ENCODE measurements at regions not wholly inside any gene's neighbourhood (a gene's known extent, or its start where the extent isn't known, plus 50 kb on each side); places are given as distances from the start of the nearest gene placed in this dataset.
"Not testable (repeated sequence)": the region's sequence is repeated elsewhere in the genome, so short reads cannot be mapped to it uniquely, and the experiment has no call there.

GRCh38 chr3:144864646-144865045, 893.0 kb downstream of the DIPK2A start:
- H3K27me3 Mint-ChIP-seq (ENCODE audit: low read depth), result no peaks in the 10 kb centered on the region
- H3K4me3 Mint-ChIP-seq, result no peak overlapping the region
- ATAC-seq (no peak), DNase-seq (no peak)
- no peaks in the 10 kb centered on the region for H3K36me3 Mint-ChIP-seq (ENCODE audit: insufficient read depth)
- no peaks in the 10 kb centered on the region for H3K4me1 Mint-ChIP-seq (ENCODE audit: low read depth)
- H3K9me3 Mint-ChIP-seq, result no peaks in the 10 kb centered on the region

- no peaks in the 10 kb centered on the region for H3K9me3 Mint-ChIP-seq
- ATAC-seq, result no peak
- DNase-seq, result no peak
- H3K4me1 Mint-ChIP-seq (ENCODE audit: low read depth), result no peaks in the 10 kb centered on the region
- H3K4me3 Mint-ChIP-seq, result no peak overlapping the region
- no peaks in the 10 kb centered on the region for H3K36me3 Mint-ChIP-seq (ENCODE audit: insufficient read depth)
- no peaks in the 10 kb centered on the region for H3K27me3 Mint-ChIP-seq (ENCODE audit: low read depth)
Measured at GRCh38 chr3:144865948-144866347, 894.3 kb downstream of the DIPK2A start.

- H3K9me3 Mint-ChIP-seq, result no peaks in the 10 kb centered on the region
- no peak for DNase-seq
- no peaks in the 10 kb centered on the region for H3K36me3 Mint-ChIP-seq (ENCODE audit: insufficient read depth)
- no peaks in the 10 kb centered on the region for H3K27me3 Mint-ChIP-seq (ENCODE audit: low read depth)
- no peak overlapping the region for H3K4me3 Mint-ChIP-seq
- H3K4me1 Mint-ChIP-seq (ENCODE audit: low read depth), result no peaks in the 10 kb centered on the region
- no peak for ATAC-seq
Measured at GRCh38 chr3:144866476-144866875, 894.9 kb downstream of the DIPK2A start.

GRCh38 chr3:144868506-144868905, 896.9 kb downstream of the DIPK2A start:
- Mint-ChIP-seq H3K4me1 (ENCODE audit: low read depth) (no peaks in the 10 kb centered on the region), H3K4me3 (no peak overlapping the region), H3K27me3 (ENCODE audit: low read depth) (no peaks in the 10 kb centered on the region), H3K36me3 (ENCODE audit: insufficient read depth) (no peaks in the 10 kb centered on the region), H3K9me3 (no peaks in the 10 kb centered on the region)
- ATAC-seq, result no peak
- no peak for DNase-seq

GRCh38 chr3:144873066-144873465, 901.4 kb downstream of the DIPK2A start:
- H3K27me3 Mint-ChIP-seq (ENCODE audit: low read depth), result no peaks in the 10 kb centered on the region
- H3K4me1 Mint-ChIP-seq (ENCODE audit: low read depth), result no peaks in the 10 kb centered on the region
- no peaks in the 10 kb centered on the region for H3K36me3 Mint-ChIP-seq (ENCODE audit: insufficient read depth)
- no peak for ATAC-seq
- no peak overlapping the region for H3K4me3 Mint-ChIP-seq
- no peaks in the 10 kb centered on the region for H3K9me3 Mint-ChIP-seq
- no peak for DNase-seq

GRCh38 chr3:144875211-144875610, 903.6 kb downstream of the DIPK2A start:
- Mint-ChIP-seq H3K9me3 (no peaks in the 10 kb centered on the region), H3K27me3 (ENCODE audit: low read depth) (no peaks in the 10 kb centered on the region), H3K4me3 (no peak overlapping the region), H3K36me3 (ENCODE audit: insufficient read depth) (no peaks in the 10 kb centered on the region), H3K4me1 (ENCODE audit: low read depth) (no peaks in the 10 kb centered on the region)
- ATAC-seq (no peak), DNase-seq (no peak)

- Mint-ChIP-seq H3K36me3 (ENCODE audit: insufficient read depth) (no peaks in the 10 kb centered on the region), H3K4me3 (no peak overlapping the region), H3K27me3 (ENCODE audit: low read depth) (no peaks in the 10 kb centered on the region), H3K9me3 (no peaks in the 10 kb centered on the region), H3K4me1 (ENCODE audit: low read depth) (no peaks in the 10 kb centered on the region)
- ATAC-seq, result no peak
- DNase-seq, result no peak
Measured at GRCh38 chr3:144877356-144877755, 905.7 kb downstream of the DIPK2A start.

- Mint-ChIP-seq H3K4me3 (no peak overlapping the region), H3K9me3 (no peaks in the 10 kb centered on the region), H3K36me3 (ENCODE audit: insufficient read depth) (no peaks in the 10 kb centered on the region), H3K27me3 (ENCODE audit: low read depth) (no peaks in the 10 kb centered on the region), H3K4me1 (ENCODE audit: low read depth) (no peaks in the 10 kb centered on the region)
- no peak for DNase-seq
- ATAC-seq, result no peak
Measured at GRCh38 chr3:144879701-144880100, 908.1 kb downstream of the DIPK2A start.

GRCh38 chr3:144893980-144894379, 922.4 kb downstream of the DIPK2A start:
- Mint-ChIP-seq H3K4me3 (no peak overlapping the region), H3K9me3 (no peaks in the 10 kb centered on the region), H3K27me3 (ENCODE audit: low read depth) (no peaks in the 10 kb centered on the region), H3K4me1 (ENCODE audit: low read depth) (no peaks in the 10 kb centered on the region), H3K36me3 (ENCODE audit: insufficient read depth) (no peaks in the 10 kb centered on the region)
- DNase-seq, result no peak
- ATAC-seq, result no peak

GRCh38 chr3:144894576-144894975, 923.0 kb downstream of the DIPK2A start:
- no peaks in the 10 kb centered on the region for H3K36me3 Mint-ChIP-seq (ENCODE audit: insufficient read depth)
- no peak for DNase-seq
- H3K9me3 Mint-ChIP-seq, result no peaks in the 10 kb centered on the region
- no peaks in the 10 kb centered on the region for H3K4me1 Mint-ChIP-seq (ENCODE audit: low read depth)
- no peak for ATAC-seq
- H3K4me3 Mint-ChIP-seq, result no peak overlapping the region
- H3K27me3 Mint-ChIP-seq (ENCODE audit: low read depth), result no peaks in the 10 kb centered on the region

GRCh38 chr3:144900366-144900765, 928.7 kb downstream of the DIPK2A start:
- Mint-ChIP-seq H3K36me3 (ENCODE audit: insufficient read depth) (no peaks in the 10 kb centered on the region), H3K27me3 (ENCODE audit: low read depth) (no peaks in the 10 kb centered on the region), H3K4me3 (no peak overlapping the region), H3K4me1 (ENCODE audit: low read depth) (no peaks in the 10 kb centered on the region), H3K9me3 (peaks cover 17% of the 10 kb centered on the region)
- ATAC-seq, result no peak
- DNase-seq, result no peak

GRCh38 chr3:144907581-144907980, 936.0 kb downstream of the DIPK2A start:
- not testable (repeated sequence) for ATAC-seq; DNase-seq; H3K4me3 Mint-ChIP-seq; H3K36me3 Mint-ChIP-seq (ENCODE audit: insufficient read depth); H3K4me1 Mint-ChIP-seq (ENCODE audit: low read depth); H3K27me3 Mint-ChIP-seq (ENCODE audit: low read depth)
- peaks cover 21% of the 10 kb centered on the region for H3K9me3 Mint-ChIP-seq

GRCh38 chr3:144912968-144913367, 941.3 kb downstream of the DIPK2A start:
- peaks cover 6% of the 10 kb centered on the region for H3K9me3 Mint-ChIP-seq
- no peaks in the 10 kb centered on the region for H3K27me3 Mint-ChIP-seq (ENCODE audit: low read depth)
- DNase-seq, result no peak
- H3K4me3 Mint-ChIP-seq, result no peak overlapping the region
- no peak for ATAC-seq
- no peaks in the 10 kb centered on the region for H3K36me3 Mint-ChIP-seq (ENCODE audit: insufficient read depth)
- no peaks in the 10 kb centered on the region for H3K4me1 Mint-ChIP-seq (ENCODE audit: low read depth)

GRCh38 chr3:144915202-144915601, 943.6 kb downstream of the DIPK2A start:
- DNase-seq (no peak), ATAC-seq (no peak)
- no peak overlapping the region for H3K4me3 Mint-ChIP-seq
- H3K4me1 Mint-ChIP-seq (ENCODE audit: low read depth), result no peaks in the 10 kb centered on the region
- H3K9me3 Mint-ChIP-seq, result peaks cover 3% of the 10 kb centered on the region
- H3K27me3 Mint-ChIP-seq (ENCODE audit: low read depth), result no peaks in the 10 kb centered on the region
- H3K36me3 Mint-ChIP-seq (ENCODE audit: insufficient read depth), result no peaks in the 10 kb centered on the region

- Mint-ChIP-seq H3K36me3 (ENCODE audit: insufficient read depth) (no peaks in the 10 kb centered on the region), H3K4me3 (no peak overlapping the region), H3K9me3 (peaks cover 5% of the 10 kb centered on the region), H3K4me1 (ENCODE audit: low read depth) (no peaks in the 10 kb centered on the region), H3K27me3 (ENCODE audit: low read depth) (no peaks in the 10 kb centered on the region)
- ATAC-seq, result no peak
- DNase-seq, result no peak
Measured at GRCh38 chr3:144921710-144922109, 950.1 kb downstream of the DIPK2A start.

All from activated T-cell treated with anti-CD3 and anti-CD28 coated beads, Interleukin-2, amount 50 U/mL, for 4 hours (primary cell).